Middle frontal gyrus (tissue), 1 donor: ENCODE measurements at regions not wholly inside any gene's neighbourhood (a gene's known extent, or its start where the extent isn't known, plus 50 kb on each side); places are given as distances from the start of the nearest gene placed in this dataset.
A peak's percentile ranks its signal among the peaks of the same experiment; 100 is the strongest.

Source experiments
- DNase-seq: peaks from one replicate; pipeline ENCODE4 v3.0.0-alpha.2; 2015; ENCODE audit warnings: low spot score; ENCODE audit errors: extremely low spot score

DNA sequence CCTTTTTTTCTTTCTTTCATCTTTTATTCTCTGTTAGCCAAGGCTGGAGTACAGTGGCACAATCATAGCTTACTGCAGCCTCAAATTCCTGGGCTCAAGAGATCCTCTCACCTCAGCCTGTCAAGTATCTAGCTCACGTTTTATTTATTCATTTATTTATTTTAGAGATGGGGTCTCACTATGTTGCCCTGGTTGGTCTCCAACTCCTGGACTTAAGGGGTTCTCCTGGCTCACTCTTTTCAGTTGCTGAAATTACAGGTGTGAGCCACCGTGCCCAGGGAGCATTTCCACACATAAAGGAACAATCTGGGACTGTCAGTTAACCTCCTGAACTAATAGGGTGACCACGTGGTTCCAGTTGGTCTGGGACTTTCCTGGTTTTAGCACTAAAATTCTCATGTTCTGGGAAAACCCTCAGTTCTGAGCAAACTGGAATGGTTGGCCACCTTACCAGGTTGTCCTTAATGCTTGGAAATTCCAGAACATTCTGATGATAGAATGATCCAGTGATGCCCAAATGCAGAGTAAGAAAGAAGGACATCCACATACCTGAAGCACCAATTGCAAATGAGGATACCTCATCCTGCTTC lies 105.5 kb upstream of the ZNF217 start:
- no peak for DNase-seq

- no peak for DNase-seq
Measured at GRCh38 chr20:53698371-53698978, 104.8 kb upstream of the ZNF217 start.

- DNase-seq, result no peak
Measured at GRCh38 chr20:53695797-53696527, 102.3 kb upstream of the ZNF217 start.

DNA sequence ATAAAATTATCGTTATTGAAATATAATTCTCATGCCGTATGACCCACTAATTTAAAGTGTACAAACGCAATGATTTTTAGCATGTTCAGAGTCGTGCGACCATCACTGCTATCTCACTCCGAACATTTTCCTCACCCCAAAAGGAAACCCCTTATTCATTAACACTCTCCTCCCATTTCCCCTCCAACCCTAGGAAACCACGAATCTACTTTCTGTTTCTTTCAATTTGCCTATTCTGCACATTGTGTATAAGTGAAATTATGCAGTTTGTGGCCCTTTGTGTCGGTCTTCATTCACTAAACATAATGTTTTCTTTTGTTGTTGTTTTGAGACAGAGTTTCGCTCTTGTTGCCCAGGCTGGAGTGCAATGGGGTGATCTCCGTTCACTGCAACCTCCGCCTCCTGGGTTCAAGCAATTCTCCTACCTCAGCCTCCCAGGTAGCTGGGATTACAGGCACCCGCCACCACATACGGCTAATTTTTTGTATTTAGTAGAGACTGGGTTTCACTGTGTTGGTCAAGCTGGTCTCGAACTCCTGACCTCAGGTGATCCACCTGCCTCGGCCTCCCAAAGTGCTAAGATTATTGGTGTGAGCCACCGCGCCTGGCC lies 99.7 kb upstream of the ZNF217 start:
- no peak for DNase-seq

- no peak for DNase-seq
Measured at GRCh38 chr20:53692465-53693067, 98.9 kb upstream of the ZNF217 start.

DNA sequence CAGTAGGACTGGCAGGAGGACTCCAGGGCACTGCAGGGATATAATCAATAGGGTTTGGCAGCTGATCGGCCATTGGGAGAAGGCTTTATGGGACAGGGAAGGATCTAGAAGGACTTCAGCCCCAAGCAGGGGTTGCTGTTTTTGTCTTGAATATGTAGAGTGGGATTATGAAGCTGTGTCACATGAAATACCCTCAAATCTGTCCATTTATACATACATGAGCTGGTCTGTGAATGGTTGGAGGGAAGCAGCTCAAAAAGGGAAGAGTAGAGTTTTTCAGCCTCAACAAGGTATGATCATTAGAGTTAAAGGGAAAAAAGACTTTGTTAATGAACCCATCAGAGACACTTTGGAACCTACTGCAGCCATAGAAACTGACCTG lies 98.2 kb upstream of the ZNF217 start:
- no peak for DNase-seq

GRCh38 chr20:53691060-53691810 lies 97.6 kb upstream of the ZNF217 start:
- no peak for DNase-seq

DNA sequence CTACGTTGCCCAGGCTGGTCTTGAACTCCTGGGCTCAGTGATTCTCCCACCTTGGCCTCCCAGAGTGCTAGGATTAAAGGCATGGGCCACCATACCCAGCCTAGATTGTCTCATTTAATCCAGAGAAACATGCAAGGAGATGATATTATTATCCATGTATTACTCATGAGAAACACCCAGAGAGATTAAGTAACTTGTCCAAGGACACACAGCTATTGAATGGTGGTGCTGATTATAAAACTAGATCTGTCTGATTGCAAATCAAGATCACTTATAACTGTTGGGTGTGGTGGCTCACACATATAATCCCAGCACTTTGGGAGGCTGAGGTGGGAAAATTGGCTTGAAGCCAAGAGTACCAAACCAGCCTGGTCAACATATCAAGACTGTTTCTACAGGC lies 94.4 kb upstream of the ZNF217 start:
- DNase-seq, result no peak

GRCh38 chr20:53685070-53685595 lies 91.5 kb upstream of the ZNF217 start:
- DNase-seq, result no peak

DNA sequence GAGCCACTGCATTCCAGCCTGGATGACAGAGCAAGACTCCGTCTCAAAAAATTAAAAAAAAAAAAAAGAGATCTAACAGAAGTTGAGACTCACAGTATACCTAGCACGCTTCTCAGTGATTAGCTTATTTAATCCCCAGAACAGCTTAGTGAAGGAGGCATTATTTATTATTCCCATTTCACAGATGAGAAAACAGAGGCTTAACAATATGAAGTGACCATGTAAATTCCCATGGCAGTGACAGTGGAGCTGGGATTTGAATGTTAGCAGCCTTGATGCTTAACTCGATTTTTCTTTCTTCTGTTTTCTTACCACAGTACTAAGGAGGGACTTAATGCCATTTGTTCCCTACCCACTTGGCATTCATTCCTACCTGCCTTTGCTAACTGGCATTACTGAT lies 89.9 kb upstream of the ZNF217 start:
- DNase-seq, result no peak

DNA sequence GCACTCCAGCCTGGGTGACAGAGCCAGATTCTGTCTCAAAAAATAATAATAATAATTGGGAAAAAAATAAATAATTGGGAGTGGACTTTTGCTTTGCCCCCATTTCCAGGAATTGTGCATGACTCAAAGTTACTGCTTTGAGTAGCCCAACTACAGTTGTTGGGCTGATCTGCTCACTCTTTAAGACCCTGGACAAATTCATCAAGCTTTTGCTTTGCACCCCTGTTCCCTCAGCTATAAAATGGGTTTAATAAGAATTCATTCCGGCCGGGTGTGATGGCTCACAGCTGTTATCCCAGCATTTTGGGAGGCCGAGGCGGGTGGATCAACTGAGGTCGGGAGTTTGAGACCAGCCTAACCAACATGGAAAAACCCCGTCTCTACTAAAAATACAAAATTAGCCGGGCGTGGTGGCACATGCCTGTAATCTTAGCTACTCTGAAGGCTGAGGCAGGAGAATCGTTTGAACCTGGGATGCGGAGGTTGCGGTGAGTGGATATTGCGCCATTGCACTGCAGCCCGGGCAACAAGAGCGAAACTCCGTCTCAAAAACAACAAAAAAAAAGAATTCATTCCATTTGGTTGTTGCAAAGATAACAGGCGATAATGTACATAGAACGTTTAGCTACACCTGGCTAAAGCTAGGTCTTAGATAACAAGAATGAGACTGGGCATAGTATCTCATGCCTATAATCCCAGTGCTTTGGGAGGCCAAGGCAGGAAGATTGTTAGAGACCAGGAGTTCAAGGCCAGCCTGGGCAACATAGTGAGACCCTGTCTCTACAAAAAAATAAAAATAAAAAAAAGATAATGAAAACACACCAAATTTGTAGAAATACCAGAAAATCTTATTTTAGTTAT lies 87.9 kb upstream of the ZNF217 start:
- DNase-seq, result no peak

DNA sequence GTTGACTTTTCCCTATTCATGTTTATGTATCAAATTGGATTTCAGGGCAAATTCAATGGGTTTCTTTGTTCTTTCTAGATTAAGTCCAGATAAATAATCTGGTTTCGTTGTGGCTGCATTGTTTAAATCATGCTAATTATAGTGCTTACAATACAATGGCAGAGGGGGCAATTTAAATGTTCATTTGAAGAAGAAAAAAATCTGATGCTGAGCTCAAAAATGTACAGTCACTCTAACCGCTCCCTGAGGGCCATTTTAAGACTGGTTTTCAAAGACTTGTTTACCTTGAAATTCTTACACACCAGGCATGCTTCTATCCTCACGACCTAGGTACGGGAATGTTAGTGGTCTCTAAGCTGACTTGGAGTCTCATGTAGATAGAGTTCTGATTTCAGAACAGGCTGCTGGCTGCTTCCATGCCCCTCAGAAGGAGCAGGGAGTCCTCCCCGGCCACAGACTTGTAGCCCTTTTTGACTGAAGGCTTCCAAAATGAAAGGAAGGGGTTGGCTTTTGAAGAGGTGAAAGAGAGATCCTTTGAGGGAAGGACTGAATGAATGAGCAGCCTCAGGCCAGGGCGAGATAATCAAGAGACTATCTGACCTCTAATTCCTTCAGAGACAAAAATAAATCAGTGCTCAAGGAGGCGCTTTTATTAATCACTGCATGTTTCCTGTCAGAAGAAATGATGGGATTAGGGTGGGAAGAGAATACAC lies 86.1 kb upstream of the ZNF217 start:
- no peak for DNase-seq

GRCh38 chr20:53678990-53679596 lies 85.5 kb upstream of the ZNF217 start:
- peak; percentile 37 for DNase-seq

DNA sequence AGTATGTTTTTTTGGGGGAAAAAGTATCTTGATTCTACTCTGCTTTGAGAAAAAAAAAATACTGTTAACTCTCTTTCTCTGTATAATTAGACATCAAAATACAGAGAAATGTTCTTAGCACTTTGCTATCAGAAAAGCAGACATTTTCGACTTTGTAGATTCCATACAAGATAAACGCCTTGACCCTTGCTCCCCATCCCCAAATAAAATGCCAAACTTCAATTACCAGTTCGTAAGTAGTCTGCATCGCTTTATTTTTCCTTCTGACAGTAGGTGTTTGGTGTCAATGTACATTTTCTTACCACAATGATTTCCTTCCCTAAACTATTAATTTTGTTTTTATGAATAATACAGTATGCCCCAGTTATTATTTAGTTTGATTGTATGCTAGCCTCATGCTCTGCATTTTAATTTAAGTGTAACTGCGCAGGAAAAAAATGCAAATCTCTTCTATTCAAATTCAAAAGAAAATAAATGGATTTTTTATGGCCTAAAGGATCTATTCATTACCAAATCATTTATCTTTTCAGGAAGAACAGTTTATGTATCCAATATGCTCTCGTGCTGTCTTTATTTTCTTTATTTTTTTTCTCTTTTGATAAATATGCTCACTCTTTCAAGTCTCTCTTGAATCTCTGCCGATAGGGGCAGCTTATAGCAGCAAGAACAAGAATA lies 84.8 kb upstream of the ZNF217 start:
- no peak for DNase-seq

- DNase-seq, result no peak
Measured at GRCh38 chr20:53677447-53678314, 84.0 kb upstream of the ZNF217 start.

GRCh38 chr20:53676987-53677386 lies 83.3 kb upstream of the ZNF217 start:
- no peak for DNase-seq

DNA sequence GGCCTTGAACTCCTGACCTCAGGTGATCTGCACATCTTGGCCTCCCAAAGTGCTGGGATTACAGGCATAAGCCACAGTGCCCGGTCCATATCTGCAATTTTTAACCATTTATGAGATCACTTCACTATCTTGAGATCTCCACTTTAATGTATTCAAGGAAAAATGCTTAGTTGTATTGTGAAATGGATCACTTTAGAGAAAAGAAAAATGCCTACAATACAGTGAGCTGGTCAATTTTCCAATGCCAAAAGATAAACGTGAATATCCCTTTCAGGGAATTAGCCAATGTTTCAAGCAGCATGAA lies 82.8 kb upstream of the ZNF217 start:
- DNase-seq, result no peak
